NOMO-1 (cell line): ENCODE measurements at regions not wholly inside any gene's neighbourhood (a gene's known extent, or its start where the extent isn't known, plus 50 kb on each side); places are given as distances from the start of the nearest gene placed in this dataset.

Experiments used
- DNase-seq, 2 experiments: peaks; one replicate each; lab custom pipeline; 2025; ENCODE audit not compliant: unreplicated experiment in 2 of 2; lab: John Stamatoyannopoulos, UW

DNA sequence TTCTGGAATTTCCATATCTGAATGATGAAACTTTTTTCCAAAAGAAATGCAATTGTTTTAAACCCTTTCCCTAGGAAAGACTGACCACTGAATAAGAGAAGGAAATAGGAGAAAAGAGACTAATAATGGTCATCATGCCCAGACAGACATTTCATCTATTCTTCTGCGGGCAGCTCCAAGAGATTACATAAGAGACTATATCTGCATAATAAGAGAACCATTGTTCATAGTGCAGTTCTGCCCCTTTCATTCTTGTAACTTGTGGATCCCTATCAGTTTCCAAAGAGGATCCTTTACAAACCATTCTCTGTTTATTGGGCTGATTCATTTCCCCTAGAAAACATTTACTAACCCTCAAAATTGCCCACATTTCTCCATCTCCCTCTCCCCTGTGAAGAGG lies 197.8 kb downstream of the FSCB start:
- no peak for DNase-seq

DNA sequence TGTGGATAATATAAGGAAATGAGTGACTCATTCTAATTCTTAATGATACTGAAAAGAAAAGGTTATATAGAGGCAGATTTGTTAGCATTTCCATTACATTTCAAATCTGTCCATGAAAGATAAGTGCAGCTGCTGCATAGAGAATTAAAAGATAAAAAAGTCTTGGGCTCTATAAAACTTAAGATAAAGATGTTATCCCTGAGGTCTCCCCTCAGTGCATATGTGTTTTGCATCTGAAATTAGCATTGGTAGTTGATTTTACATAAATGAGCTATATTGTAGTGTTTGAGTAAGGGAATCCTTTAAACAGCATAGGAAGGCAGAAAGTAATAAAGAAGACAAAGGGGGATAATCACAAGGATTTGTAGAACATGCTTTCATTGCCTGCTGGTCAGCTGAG lies 206.2 kb downstream of the FSCB start:
- no peak for DNase-seq

- DNase-seq = no peak
Observed at GRCh38 chr14:44297437-44297836, 209.6 kb downstream of the FSCB start.

- no peak for DNase-seq
Observed at GRCh38 chr14:44291366-44291915, 215.6 kb downstream of the FSCB start.

DNA sequence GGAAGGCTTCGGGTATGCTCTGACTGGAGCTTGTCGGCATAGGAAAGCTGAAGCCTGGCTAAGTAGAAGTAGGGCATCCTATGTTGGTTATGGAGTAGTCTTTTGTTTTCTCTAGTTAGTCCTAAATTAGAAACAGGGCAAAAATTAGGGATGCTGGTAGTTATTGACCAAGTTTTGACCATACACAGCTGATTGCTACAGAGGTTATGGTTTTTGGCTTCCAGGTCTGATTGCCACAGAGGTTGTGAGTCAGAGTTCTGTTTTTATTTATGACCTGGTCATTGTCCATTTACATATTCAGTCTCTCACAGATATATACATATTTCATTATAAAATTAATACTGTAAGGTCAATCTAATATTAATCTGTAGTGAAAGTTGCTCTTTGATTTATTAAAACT lies 219.2 kb downstream of the FSCB start:
- DNase-seq = no peak

DNA sequence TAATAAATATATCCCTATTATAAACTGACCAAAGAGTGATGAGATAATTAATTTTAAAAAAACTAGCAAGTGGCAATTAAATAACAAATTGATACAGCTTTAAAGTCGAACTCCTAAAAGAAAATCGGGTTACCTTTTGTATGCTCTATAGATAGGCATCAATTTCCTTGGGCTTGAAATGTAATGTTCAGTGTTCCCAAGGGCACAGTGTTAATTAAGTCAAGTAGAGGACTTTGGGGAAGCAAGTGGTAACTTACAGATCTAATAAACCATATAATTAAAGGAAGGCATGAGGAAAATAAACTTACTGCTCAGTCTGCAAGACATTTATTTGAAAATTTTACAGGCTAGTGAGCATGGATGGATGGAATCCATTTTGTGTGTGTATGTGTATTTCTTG lies 220.9 kb downstream of the FSCB start:
- DNase-seq = no peak

DNA sequence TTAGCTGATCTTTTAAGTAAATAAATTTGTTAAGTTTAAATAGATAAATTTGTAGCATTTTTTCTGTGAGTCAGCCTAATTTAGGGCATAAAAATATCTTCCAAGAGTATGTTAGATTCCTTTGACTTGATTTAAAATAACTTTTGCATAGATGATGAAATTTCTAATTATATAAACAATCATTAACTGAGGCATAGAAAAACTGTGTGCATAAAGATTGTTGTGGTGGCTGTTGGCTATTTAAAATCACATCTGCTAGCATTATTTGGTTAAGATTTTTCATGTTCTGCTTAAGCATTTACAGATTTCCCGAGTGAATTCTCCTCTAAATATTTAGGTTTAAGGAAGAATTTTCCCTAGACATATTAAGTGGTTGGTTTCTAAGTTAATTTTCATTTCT lies 223.2 kb downstream of the FSCB start:
- no peak for DNase-seq

- no peak for DNase-seq
Observed at GRCh38 chr14:44279357-44279756, 227.7 kb downstream of the FSCB start.

GRCh38 chr14:44271637-44272036 lies 235.4 kb downstream of the FSCB start:
- no peak for DNase-seq

DNA sequence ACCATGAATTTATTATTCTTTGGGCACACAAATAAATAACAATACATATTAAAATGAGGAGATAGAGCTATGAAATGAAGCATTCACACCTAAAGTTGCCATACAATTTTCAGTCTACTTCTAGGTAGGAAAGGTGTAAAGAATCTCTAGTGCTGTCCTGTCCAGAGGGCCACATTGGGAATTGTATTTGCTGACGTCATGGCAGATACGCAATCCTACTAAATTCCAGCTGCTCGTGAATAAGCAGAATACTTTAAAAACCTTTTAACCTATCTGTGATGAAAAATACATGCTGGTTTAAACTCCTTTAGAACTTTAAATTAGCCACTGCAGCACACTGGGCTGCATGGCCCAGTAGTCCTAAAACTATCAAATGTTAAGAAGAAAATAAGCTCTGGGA lies 236.1 kb downstream of the FSCB start:
- DNase-seq = no peak

DNA sequence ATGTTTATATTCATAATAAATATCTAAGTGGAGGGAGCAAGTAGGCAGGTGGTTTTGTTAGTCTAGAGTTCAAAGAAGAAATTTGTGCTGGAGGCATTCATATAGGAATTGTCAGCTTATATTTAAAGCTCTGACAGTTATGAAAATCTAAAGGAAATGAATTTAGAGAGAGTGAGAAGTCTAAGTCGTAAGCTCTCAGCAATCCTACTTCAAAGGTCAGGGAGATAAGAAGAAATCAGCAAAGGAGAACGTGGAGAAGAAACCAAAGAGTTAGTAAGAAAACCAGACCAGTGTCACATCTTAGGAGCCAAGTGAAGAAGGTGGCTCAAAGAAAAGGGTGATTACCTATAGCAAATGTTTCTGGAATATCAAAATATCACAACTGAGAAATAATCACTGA lies 241.8 kb downstream of the FSCB start:
- DNase-seq = no peak

GRCh38 chr14:44215660-44216059 lies 291.4 kb downstream of the FSCB start:
- no peak for DNase-seq

DNA sequence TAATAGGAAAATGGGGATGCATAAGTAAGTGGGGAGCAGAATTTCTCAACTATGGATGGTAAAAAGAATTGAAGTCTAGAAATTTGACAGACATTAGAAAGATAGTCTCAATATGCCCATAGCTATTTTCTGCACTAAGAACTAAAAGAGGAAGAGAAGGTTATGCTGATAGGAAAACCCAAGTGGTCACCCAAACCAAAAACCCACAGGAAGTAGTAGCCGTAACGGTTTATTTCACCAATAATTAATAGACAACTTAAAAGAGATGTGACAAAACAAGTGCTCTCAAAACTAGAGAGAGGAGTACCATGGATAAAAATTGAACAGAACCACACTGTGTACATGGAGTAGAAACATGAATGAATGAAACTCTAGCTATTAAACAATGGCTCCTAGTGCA lies 295.4 kb downstream of the FSCB start:
- DNase-seq = no peak

GRCh38 chr14:44204061-44204835 lies 302.8 kb downstream of the FSCB start:
- DNase-seq = no peak

GRCh38 chr14:44180975-44181374 lies 326.1 kb downstream of the FSCB start:
- DNase-seq = no peak

DNA sequence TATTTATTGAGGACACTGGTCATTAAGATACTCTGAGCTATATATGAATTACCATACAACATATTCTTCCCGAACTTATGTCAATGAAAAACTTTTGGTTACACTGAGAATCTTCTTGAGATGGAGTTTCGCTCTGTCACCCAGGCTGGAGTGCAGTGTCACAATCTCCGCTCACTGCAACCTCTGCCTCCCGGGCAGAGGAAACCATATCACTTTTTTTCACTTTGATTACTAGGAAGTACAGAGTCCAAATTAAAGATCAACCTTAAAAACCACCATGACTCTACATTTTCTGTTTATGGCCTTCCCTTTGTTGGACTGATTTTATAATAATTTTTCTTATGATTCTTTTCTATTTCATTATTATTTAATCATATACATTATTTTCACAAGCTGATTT lies 336.5 kb downstream of the FSCB start:
- DNase-seq = no peak

GRCh38 chr14:44170101-44170500 lies 337.0 kb downstream of the FSCB start:
- DNase-seq = no peak

DNA sequence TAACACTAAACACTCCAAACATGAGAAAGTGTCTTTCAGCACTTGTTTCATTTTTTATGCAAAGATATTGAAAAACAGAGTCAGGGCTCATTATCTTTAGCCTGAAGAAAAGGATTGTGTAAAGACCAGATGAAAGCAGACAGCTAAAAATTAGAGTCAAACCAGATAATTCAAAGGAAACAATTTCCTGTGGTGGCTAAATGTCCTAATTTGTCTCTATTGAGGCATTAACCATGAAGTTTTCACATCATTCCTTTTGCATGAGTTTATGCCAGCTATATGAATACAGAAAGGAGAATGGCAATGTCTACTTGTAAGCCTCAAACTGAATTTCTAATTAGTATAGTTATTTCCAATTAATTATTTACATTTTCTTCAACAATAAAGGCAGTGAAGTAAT lies 338.5 kb downstream of the FSCB start:
- no peak for DNase-seq

GRCh38 chr14:44166611-44167010 lies 340.5 kb downstream of the FSCB start:
- DNase-seq = no peak

GRCh38 chr14:44165936-44166335 lies 341.1 kb downstream of the FSCB start:
- no peak for DNase-seq

DNA sequence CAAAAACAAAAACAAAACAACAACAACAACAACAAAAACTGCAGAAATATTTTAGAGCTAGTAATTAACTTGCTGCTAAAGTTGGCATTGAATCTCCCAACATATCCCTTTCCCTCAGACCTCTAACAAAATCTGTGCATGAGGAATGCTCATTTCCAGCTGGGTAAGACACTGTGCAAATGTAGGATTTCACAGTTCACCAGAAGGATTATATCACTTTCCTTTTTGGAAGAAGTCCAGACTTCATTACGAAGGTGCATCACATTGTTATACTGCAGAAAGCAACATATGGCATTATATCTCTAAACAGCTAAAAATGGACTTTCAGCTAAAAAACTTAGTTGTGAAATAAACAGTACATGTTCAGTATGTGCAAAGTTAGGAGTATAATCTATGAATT lies 341.8 kb downstream of the FSCB start:
- DNase-seq = no peak

DNA sequence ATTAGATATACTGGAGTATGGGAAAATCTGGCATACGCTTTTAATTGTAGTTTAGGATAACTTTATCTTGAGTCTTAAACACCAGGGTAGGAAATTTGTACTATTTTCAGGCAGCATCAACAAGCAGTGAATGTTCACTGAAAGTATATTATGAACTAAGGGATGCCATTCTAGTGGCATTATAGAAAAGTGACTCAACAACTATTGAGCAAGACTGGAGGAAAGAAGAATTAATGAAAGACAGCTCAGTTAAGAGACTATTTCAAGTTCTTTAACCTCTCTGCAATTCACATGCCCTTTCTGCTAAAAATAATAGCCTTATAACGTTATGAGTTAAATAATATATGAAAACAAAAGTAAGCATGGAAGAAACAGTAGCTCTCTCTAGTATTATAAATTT lies 343.1 kb downstream of the FSCB start:
- DNase-seq = no peak

GRCh38 chr14:44162197-44162596 lies 344.9 kb downstream of the FSCB start:
- no peak for DNase-seq
